AG09309 (cell line): ENCODE measurements at regions not wholly inside any gene's neighbourhood (a gene's known extent, or its start where the extent isn't known, plus 50 kb on each side); places are given as distances from the start of the nearest gene placed in this dataset.

Source experiments
- DNase-seq: peaks from one replicate; pipeline ENCODE4 v3.0.0-alpha.2; 2010; ENCODE audit warnings: low read depth
- H3K4me3 ChIP-seq: 2 replicates; pipeline ENCODE4 v1.5.1; 2011; ENCODE audit warnings: mild to moderate bottlenecking, low read depth, low read length, moderate library complexity; ENCODE audit not compliant: control insufficient read depth
- CTCF ChIP-seq: IDR thresholded peaks from 2 replicates; pipeline ENCODE4 v1.5.1; 2011; ENCODE audit warnings: mild to moderate bottlenecking, low read depth, low read length, inconsistent platforms; ENCODE audit not compliant: insufficient read depth, control insufficient read depth; ENCODE audit errors: missing control alignments

GRCh38 chr11:82288471-82288870 lies 445.2 kb downstream of the FAM181B start:
- TF ChIP-seq CTCF, result no peak
- no peak for DNase-seq
- no peak overlapping the region for H3K4me3 ChIP-seq

- H3K4me3 ChIP-seq, result no peak overlapping the region
- no peak for DNase-seq
- TF ChIP-seq CTCF, result no peak
Observed at GRCh38 chr11:82270870-82271269, 462.8 kb downstream of the FAM181B start.

GRCh38 chr11:82268627-82269026 lies 465.0 kb downstream of the FAM181B start:
- no peak overlapping the region for H3K4me3 ChIP-seq
- no peak for TF ChIP-seq CTCF
- DNase-seq, result no peak

GRCh38 chr11:82267186-82267585 lies 466.5 kb downstream of the FAM181B start:
- H3K4me3 ChIP-seq, result no peak overlapping the region
- DNase-seq, result no peak
- TF ChIP-seq CTCF, result no peak

GRCh38 chr11:82261367-82261766 lies 472.3 kb downstream of the FAM181B start:
- no peak overlapping the region for H3K4me3 ChIP-seq
- DNase-seq, result no peak
- TF ChIP-seq CTCF, result no peak

- H3K4me3 ChIP-seq, result no peak overlapping the region
- DNase-seq, result no peak
- no peak for TF ChIP-seq CTCF
Observed at GRCh38 chr11:82250047-82250446, 483.6 kb downstream of the FAM181B start.

GRCh38 chr11:82246926-82247325 lies 486.7 kb downstream of the FAM181B start:
- TF ChIP-seq CTCF, result no peak
- no peak for DNase-seq
- no peak overlapping the region for H3K4me3 ChIP-seq
